Fibroblast of lung (primary cell): ENCODE measurements at regions not wholly inside any gene's neighbourhood (a gene's known extent, or its start where the extent isn't known, plus 50 kb on each side); places are given as distances from the start of the nearest gene placed in this dataset.

ENCODE experiments used
- DNase-seq, 2 donors: peaks; one replicate each; pipeline versions ENCODE4 v3.0.0 to v3.0.0-alpha.2; 2010; ENCODE audit warnings: low read depth in 2 of 2
- H2AFZ ChIP-seq: 2 replicates; pipeline ENCODE4 v1.5.1; 2012; ENCODE audit warnings: low read length, control low read depth, inconsistent platforms
- H3K27ac ChIP-seq: 2 replicates; pipeline ENCODE4 v1.5.1; 2011; ENCODE audit warnings: low read length, control low read depth; ENCODE audit not compliant: insufficient read depth
- H3K27me3 ChIP-seq: 2 replicates; pipeline ENCODE4 v1.5.1; 2011; ENCODE audit warnings: mild to moderate bottlenecking, low read length; ENCODE audit not compliant: control insufficient read depth, insufficient read depth
- H3K36me3 ChIP-seq: 2 replicates; pipeline ENCODE4 v1.5.1; 2011; ENCODE audit warnings: low read length; ENCODE audit not compliant: control insufficient read depth, insufficient read depth
- H3K4me1 ChIP-seq: 2 replicates; pipeline ENCODE4 v1.5.1; 2011; ENCODE audit warnings: low read length; ENCODE audit not compliant: control insufficient read depth, insufficient read depth; ENCODE audit errors: extremely low read depth
- H3K4me2 ChIP-seq: 2 replicates; pipeline ENCODE4 v1.5.1; 2011; ENCODE audit warnings: low read length, control low read depth; ENCODE audit not compliant: insufficient read depth; ENCODE audit errors: extremely low read depth
- H3K4me3 ChIP-seq, 4 experiments: fragments of 200-600 bp in 1 of 4; sonication (generic) in 1 of 4; replicated peaks in 1 of 4; 2 replicates each; pipeline ENCODE4 v1.5.1; 2011 to 2016; ENCODE audit warnings: low read length in 4 of 4, low read depth in 3 of 4, mild to moderate bottlenecking in 3 of 4, control low read depth in 2 of 4, inconsistent platforms in 1 of 4, mixed read lengths in 1 of 4; ENCODE audit not compliant: insufficient read depth in 1 of 4; ENCODE audit errors: control extremely low read depth in 1 of 4
- H3K79me2 ChIP-seq: 2 replicates; pipeline ENCODE4 v1.5.1; 2012; ENCODE audit warnings: mild to moderate bottlenecking, low read length, inconsistent platforms; ENCODE audit not compliant: control insufficient read depth, insufficient read depth
- H3K9ac ChIP-seq: 2 replicates; pipeline ENCODE4 v1.5.1; 2011; ENCODE audit warnings: mild to moderate bottlenecking, low read length, control low read depth; ENCODE audit not compliant: insufficient read depth
- H3K9me3 ChIP-seq: 2 replicates; pipeline ENCODE4 v1.5.1; 2012; ENCODE audit warnings: low read depth, low read length; ENCODE audit not compliant: control insufficient read depth, insufficient read depth
- H4K20me1 ChIP-seq: 2 replicates; pipeline ENCODE4 v1.5.1; 2011; ENCODE audit warnings: low read length; ENCODE audit not compliant: control insufficient read depth, insufficient read depth; ENCODE audit errors: extremely low read depth
- EZH2 ChIP-seq: IDR thresholded peaks from 2 replicates; pipeline ENCODE4 v1.5.1; 2012; ENCODE audit warnings: low read length, control low read depth, mild to moderate bottlenecking; ENCODE audit errors: missing control alignments
- TF ChIP-seq, protein P1 (sequence below), 2 donors: IDR thresholded peaks in 1 of 2; conservative IDR thresholded peaks in 1 of 2; 1 replicate in 1 of 2; 2 replicates in 1 of 2; pipeline ENCODE4 v1.5.1; 2011 to 2012; ENCODE audit warnings: low read length in 2 of 2, control low read depth in 1 of 2, inconsistent platforms in 1 of 2, low read depth in 1 of 2, mild to moderate bottlenecking in 1 of 2

DNA sequence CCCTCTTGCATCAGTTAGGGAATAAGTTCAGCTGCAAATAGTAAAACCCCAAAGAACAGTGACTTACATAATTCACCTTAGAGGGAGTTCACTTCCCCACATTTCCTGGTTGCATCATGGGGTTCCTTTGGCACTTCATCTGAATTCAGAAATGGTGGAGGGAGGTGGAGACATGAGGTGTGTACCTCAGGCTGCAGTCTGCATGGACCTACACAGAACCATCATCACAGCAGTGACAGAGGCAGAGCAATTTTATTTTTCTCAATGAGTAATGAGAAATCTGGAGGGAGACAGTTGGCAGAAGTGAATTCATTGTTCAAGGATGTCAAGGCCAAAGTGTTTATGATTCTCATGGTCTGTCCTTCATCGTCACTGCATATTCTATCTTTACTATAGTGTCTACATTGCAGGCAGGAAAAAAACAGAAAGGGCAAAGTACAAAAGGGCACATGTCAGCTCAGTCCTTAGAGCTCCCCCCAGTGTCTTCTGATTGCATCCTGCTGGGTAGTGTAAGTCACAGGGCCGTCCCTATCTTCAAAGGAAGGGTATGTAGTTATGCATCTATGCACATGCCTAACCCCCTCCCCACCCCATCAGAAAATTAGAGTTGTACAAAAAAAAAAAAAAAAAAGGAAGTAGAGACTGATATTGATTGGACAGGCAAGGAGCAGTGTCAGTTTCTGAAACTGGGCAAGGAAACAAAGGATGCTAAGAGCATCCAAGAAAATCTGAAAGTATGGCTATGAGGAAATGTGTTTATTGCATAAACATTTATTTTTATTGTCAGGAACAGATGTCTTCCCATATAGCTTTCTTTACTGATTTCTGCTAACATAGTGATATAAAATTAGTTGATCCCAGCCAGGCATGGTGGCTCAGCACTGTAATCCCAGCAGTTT, 132.7 kb upstream of the APC start:
- Histone ChIP-seq H3K4me3 (no peak overlapping the region), H3K36me3 (no peaks in the 10 kb centered on the region), H4K20me1 (no peaks in the 10 kb centered on the region), H3K27me3 (no peaks in the 10 kb centered on the region), H3K79me2 (no peaks in the 10 kb centered on the region), H3K9me3 (no peaks in the 10 kb centered on the region), H3K4me1 (no peaks in the 10 kb centered on the region), H2AFZ (no peak overlapping the region), H3K27ac (no peak overlapping the region), H3K4me2 (no peak overlapping the region), H3K9ac (no peak overlapping the region)
- DNase-seq, result no peak
- no peak for TF ChIP-seq EZH2
- TF ChIP-seq, protein P1, sequence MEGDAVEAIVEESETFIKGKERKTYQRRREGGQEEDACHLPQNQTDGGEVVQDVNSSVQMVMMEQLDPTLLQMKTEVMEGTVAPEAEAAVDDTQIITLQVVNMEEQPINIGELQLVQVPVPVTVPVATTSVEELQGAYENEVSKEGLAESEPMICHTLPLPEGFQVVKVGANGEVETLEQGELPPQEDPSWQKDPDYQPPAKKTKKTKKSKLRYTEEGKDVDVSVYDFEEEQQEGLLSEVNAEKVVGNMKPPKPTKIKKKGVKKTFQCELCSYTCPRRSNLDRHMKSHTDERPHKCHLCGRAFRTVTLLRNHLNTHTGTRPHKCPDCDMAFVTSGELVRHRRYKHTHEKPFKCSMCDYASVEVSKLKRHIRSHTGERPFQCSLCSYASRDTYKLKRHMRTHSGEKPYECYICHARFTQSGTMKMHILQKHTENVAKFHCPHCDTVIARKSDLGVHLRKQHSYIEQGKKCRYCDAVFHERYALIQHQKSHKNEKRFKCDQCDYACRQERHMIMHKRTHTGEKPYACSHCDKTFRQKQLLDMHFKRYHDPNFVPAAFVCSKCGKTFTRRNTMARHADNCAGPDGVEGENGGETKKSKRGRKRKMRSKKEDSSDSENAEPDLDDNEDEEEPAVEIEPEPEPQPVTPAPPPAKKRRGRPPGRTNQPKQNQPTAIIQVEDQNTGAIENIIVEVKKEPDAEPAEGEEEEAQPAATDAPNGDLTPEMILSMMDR (conservative IDR thresholded peaks at IDR 0.05 in 1 of 2, IDR thresholded peaks at IDR 0.05 in 1 of 2; ENCODE audit: low read depth in 1 of 2, low read length in 2 of 2), result peak in 1 of 2 donors; percentile 15

GRCh38 chr5:112608975-112609374, 128.7 kb upstream of the APC start:
- Histone ChIP-seq H3K27ac (no peak overlapping the region), H3K9me3 (no peaks in the 10 kb centered on the region), H2AFZ (no peak overlapping the region), H3K36me3 (no peaks in the 10 kb centered on the region), H3K4me2 (no peak overlapping the region), H3K9ac (no peak overlapping the region), H3K79me2 (no peaks in the 10 kb centered on the region), H4K20me1 (no peaks in the 10 kb centered on the region), H3K4me3 (no peak overlapping the region), H3K27me3 (no peaks in the 10 kb centered on the region), H3K4me1 (no peaks in the 10 kb centered on the region)
- no peak for TF ChIP-seq EZH2
- TF ChIP-seq, protein P1 (conservative IDR thresholded peaks at IDR 0.05 in 1 of 2, IDR thresholded peaks at IDR 0.05 in 1 of 2; ENCODE audit: low read depth in 1 of 2, low read length in 2 of 2), result no peak
- no peak for DNase-seq

- no peak for TF ChIP-seq EZH2
- TF ChIP-seq, protein P1 (conservative IDR thresholded peaks at IDR 0.05 in 1 of 2, IDR thresholded peaks at IDR 0.05 in 1 of 2; ENCODE audit: low read depth in 1 of 2, low read length in 2 of 2), result no peak
- no peak overlapping the region for H3K4me2 ChIP-seq
- no peaks in the 10 kb centered on the region for H3K27me3 ChIP-seq
- H3K36me3 ChIP-seq, result no peaks in the 10 kb centered on the region
- no peak overlapping the region for H2AFZ ChIP-seq
- DNase-seq, result no peak
- H3K9me3 ChIP-seq, result no peaks in the 10 kb centered on the region
- H4K20me1 ChIP-seq, result no peaks in the 10 kb centered on the region
- H3K27ac ChIP-seq, result no peak overlapping the region
- no peaks in the 10 kb centered on the region for H3K79me2 ChIP-seq
- H3K4me3 ChIP-seq, result no peak overlapping the region
- no peak overlapping the region for H3K9ac ChIP-seq
- H3K4me1 ChIP-seq, result no peaks in the 10 kb centered on the region
Measured at GRCh38 chr5:112612663-112613062, 125.0 kb upstream of the APC start.
